Fibroblast of skin of left quadriceps (primary cell): ENCODE measurements at regions not wholly inside any gene's neighbourhood (a gene's known extent, or its start where the extent isn't known, plus 50 kb on each side); places are given as distances from the start of the nearest gene placed in this dataset.

Source experiments
- DNase-seq, 2 experiments: peaks; one replicate each; pipeline ENCODE4 v3.0.0-alpha.2; 2013; ENCODE audit warnings: low read depth in 2 of 2

DNA sequence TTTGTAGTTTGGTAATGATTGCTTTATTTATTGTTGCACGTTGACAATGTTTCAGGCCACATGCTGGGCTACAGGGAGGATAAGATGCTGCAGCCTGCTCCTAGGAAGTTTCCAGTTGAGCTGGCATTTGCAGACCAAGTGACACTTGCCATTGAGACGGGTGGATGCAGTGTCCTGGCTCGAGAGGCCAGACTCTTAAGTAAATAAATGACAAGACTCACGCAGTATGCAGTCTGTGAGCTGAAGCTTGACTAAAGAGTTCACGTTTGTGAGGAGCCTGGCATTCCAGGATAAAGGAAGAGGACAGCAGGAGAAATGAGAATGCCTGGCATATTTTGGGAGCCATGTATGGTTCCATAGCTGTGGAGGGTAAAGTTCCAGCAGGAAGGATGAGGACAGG is 105.8 kb downstream of the BAMBI start:
- no peak for DNase-seq

DNA sequence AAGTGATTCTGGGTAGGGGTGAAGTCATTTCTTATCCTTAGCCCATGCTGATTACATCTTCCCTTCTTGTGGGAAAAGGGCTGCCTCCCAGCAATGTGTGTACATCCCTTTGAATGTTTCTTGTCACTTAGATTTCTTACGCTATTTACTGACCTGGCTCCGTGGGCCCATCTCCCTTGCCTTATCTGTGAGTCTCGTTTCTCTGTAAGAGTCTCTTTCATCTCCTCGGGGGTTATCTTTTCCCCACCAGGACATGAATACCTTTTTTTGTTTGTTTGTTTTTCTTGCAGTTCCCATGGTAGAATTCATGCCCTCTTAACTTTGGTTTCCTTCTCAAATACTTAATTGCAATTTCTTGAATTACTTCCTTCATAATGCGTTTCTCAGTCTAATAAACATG is 107.7 kb downstream of the BAMBI start:
- no peak for DNase-seq

DNA sequence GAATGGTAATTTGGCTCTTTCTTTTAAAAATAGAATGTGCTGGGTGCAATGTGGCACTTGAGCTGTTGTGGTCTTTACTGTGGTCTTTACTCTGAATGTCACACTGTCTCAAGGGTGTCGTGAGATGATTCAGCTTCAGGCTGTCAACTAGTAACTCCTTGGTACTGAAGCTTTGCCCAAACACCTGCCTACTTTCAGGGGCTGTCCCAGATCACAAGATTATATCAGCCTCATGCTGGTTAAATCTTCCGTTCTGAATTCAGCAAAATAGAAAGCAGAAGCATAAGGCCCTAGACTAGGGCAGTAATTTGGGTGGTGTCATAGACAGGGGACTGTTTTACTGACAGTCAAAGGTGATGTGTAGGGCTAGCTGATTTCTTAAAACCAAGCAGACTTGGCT is 110.9 kb downstream of the BAMBI start:
- no peak for DNase-seq

DNA sequence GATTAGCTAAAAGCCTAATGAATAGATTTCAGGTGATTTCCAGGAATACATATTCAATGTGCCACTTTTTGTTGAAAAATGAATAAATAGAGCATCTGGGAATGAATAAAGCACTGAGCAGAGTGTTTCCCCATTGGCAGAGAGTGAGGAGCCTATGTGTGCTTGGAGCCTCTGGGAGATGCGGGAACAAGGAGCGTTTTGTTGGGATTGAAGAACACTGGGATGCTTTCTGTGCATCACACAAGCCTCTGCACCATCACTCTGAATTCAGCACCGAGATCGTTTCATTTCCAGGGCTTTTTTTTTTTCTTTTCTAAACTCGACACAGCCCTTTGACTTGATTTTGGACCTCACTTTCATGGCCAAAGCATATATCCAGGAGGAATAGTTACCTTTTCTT is 111.4 kb downstream of the BAMBI start:
- no peak for DNase-seq

DNA sequence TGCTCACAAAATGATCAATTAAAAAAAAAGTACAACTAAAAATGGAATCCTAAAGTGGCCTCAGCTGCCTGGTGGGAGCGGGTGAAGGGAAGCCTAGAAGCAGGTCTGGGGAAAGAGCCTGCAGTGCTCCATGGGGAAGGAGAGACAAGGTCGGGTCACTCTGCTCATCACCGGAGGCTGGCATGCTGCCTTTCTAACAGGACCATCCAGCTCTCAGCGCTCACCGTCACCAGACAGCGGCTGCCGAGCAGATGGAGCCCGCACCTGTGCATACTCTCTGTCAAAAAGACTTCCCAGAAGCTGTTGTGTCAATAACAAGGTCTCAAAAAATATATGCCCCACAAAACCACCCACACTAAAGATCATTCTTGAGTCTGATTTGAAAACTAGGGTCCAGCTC is 112.8 kb downstream of the BAMBI start:
- DNase-seq, result no peak

DNA sequence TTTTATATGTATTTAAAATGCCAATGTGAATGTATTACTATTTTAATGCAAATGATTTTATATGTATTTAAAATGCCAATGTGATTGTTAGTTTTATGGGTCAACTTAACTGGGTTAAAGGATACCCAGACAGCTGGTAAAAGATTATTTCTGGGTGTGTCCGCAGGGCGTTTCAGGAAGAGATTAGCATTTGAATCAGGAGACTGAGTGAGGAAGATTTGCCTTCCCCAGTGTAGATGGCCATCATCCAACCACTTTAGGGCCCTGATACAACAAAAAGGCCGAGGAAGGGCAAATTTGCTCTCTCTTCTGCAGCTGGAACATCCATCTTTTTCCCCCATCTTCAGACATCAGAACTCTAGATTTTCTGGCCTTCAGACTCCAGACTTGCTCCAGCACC is 116.2 kb downstream of the BAMBI start:
- DNase-seq, result no peak

DNA sequence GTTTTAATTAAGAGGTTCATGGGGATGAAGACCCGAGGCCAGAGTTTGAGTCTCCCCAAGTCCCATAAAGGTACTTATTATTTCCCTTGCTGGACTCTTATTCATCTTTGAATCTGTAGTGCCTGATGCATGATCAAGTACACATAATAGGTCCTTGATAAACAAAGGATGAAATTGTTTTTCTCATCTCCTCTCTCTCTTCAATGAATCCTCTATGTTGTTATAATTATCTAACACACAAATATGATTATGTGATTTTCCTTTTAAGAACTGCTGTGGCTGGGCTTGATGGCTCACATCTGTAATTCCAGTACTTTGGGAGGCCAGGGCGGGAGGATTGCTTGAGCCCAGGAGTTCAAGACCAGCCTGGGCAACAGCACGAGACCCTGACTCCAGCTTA is 117.7 kb downstream of the BAMBI start:
- no peak for DNase-seq

DNA sequence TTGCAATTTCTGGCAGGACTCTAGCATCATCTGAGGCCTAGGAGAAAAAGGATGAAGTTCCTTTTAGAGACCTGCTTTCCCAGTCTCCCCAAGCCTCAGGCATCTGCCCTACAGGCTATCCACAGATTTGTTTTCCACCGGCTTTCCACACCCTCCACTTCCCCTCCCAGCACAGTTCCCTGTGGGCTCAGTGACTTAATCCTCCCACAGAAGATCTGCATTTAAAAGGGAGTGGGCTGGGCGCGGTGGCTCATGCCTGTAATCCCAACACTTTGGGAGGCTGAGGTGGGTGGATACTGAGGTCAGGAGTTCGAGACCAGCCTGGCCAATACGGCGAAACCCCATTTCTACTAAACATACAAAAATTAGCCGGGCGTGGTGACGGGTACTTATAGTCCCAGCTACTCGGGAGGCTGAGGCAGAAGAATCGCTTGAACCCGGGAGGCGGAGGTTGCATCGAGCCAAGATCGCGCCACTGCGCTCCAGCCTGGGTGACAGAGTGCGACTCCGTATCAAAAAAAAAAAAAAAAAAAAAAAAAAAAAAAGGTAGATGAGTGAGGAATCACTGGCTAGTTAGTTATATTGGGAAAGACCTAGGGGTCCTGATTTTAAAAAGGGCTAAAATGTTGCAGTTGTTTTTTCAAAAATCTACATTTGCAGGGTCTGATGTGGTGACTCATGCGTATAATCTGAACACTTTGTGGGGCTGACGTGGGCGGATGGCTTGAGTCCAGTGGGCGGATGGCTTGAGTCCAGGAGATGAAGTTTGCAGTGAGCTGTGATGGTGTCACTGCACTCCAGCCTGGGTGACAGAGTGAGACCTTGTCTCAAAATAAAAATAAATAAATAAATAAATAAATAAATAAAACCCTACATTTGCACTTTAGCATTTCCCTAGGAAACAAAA is 119.5 kb downstream of the BAMBI start:
- no peak for DNase-seq

DNA sequence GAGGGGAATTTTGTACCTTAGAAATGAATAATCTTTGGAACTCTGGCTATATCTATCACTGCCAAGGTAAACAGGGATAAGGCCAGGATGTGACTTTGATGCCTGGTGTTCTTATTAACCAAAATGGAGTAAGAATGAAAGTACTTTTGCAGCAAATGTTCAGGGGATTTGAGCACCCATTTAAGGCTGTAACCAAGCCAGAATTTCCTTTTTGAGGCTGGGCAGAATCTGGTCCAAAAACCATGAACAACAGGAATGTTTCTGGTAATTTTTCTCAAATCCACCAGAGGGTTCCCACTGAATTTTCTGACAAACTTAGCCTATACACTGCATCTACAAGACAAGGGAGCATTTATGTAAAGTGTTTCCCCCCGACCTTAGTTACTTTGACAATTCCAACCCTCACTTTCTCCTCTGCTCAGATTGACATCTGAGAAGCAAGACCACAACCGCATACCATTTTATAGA is 120.6 kb downstream of the BAMBI start:
- no peak for DNase-seq

DNA sequence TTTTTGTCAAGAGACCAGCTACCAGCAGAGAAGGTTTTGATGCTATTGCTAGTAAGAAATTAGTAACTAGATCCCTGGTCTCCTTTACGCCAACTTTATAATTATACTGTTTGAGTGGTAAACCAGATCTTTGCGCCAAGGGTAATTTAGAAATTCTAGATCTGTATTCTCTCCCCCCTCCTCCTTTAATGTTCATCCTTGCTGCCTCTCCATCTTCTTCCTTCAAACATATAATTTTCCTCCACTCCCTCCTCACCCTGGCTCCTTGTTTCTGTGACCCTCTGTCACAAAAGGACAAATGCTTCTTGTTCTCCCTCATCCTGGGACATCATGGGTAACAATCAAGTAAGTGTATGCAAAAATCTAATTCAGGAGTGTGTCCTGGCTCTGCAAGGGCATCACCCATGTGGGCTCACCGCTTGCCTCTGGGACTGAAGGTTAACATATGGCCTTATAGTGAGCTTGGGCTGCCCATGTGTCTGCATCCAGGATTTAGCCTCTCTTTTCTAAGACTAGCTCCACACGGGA is 121.2 kb downstream of the BAMBI start:
- DNase-seq, result no peak

DNA sequence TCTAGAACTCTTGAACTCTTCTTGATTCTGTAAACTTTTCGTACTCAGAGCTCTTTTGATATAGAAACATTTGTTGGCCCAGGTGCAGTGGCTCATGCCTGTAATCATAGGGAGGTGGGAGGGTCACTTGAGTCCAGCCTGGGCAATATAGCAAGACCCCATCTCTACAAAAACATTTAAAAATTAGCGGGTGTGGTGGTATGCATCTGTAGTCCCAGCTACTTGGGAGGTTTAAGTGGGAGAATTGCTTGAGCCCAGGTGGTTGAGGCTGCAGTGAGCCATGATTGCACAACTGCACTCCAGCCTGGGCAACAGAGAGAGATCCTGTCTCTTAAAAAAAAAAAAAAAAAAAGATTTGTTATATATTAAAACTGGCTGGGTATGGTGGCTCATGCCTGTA is 121.6 kb downstream of the BAMBI start:
- DNase-seq, result no peak

DNA sequence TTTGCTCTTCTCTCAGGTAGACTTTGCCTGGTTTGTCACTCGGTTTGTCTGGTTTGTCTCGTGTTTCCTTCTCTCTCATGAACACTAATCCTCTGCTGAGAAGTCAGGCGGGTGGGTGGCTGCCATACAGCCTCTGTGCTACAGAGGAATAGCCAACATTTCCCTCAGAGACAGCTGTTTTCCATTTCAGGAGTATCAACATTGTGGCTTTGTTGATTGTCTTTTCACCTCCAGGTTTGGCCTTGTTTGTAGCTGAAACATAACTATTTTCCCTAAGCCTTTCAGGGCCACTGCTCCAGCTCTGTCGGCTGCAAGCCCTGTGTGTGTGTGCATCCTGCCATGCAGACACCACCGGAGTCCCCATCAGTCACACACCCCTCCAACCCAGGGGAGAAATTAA is 122.8 kb downstream of the BAMBI start:
- DNase-seq, result no peak

DNA sequence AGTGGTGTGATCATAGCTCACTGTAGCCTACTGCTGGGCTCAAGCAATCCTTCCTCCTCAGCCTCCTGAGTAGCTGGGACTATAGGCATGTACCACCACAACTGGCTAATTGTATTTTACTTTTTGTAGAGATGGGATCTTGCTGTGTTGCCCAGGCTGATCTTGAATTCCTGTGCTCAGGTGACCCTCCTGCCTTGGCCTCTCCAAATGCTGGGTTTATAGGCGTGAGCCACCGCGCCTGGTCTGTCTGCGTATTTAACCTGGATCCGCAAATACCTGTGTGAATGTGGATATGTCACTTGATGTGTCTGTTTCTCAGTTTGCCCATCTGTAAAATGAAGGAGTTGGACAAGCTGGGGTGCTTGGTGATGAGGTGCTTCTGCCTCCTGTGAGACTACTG is 123.9 kb downstream of the BAMBI start:
- DNase-seq, result no peak

DNA sequence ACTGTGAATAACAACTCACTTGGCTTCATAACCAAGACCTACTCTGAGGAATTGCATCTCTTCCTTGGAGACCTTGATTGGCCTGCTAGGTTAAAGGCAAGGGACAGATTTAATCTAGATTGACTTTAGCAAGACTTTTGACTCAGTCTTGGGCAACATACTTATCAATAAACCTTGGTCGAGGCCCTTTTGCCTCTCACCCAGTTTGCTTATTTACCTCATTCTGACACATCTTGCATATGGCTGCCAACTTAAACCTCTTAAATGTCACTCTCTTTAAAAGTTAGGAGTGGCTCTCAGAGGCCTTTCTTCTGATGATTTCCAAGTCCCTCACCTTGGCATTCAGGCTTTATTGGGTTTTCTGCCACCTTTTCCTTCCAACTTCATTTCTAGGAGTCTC is 124.5 kb downstream of the BAMBI start:
- DNase-seq, result no peak

DNA sequence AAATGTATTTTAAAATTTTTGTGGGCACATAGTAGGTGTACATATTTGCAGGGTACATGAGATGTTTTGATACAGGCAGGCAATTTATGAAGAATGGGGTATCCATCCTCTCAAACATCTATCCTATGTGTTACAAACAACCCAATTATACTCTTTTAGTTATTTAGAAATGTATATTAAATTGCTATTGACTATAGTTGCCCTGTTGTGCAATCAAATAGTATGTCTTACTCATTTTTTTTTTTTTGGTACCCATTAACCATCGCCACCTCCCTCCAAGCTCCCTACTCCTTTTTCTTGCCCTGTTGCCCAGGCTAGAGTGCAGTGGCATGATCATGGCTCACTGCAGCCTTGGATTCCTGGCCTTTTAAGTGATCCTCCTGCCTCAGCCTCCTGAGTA is 128.1 kb downstream of the BAMBI start:
- DNase-seq, result no peak

DNA sequence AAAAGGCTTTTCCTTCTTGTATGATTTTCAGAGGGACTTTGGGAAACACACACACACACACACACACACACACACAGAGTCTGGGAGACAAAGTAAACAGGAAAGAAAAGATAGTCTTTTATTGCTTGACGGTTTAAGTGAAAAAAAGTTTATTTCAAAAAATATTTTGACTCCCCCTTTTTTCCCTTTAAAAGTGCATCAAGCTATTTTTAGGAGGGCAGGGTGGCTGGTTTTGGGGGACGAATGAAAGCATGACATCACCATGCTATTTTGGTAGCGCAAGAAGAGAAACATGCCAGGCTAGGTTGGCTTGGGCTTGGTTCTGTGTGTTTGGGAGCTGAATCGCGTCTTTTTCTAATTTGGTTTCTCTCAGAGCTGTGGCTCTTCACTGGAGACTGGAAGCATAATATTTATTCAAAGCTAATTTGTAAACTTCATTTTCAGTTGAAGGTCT is 129.2 kb downstream of the BAMBI start:
- no peak for DNase-seq

DNA sequence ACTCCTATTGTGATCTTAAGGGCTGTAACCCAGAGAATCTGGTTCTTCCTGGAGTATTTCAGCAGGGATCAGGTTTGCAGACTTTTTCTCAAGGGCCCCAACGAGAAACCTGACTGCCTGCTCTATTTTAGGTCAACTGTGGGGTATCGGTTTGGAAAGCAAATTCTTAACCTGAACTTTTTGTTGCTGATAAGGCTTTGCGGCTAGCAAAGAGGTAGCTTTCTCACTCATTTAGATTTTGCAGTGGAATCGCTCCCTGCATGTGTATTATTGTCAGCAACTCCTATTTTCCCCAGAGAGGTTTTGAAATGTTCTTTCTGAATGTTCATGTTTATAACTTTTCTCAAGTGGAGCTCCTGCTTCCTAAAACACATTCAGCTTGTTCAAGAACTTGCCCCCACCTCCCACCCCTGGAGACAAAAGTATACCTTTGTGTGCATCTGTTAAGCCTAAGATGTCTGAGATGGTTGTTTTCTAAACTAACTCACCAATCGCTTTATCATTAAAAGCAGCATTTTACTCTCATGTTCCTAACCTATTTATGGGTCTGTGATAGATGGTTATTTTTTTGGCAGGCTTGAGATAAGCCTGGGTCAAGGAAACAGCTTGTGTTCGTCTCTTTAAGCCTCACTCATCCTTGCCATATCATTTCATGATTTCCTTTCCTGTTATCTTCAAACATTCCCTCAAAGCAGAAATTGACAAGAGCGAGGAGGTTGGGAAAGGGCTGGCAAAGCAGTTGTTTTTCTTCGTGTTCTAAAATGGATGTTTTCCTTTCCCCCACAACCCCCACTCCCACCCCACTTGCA is 129.8 kb downstream of the BAMBI start:
- no peak for DNase-seq

DNA sequence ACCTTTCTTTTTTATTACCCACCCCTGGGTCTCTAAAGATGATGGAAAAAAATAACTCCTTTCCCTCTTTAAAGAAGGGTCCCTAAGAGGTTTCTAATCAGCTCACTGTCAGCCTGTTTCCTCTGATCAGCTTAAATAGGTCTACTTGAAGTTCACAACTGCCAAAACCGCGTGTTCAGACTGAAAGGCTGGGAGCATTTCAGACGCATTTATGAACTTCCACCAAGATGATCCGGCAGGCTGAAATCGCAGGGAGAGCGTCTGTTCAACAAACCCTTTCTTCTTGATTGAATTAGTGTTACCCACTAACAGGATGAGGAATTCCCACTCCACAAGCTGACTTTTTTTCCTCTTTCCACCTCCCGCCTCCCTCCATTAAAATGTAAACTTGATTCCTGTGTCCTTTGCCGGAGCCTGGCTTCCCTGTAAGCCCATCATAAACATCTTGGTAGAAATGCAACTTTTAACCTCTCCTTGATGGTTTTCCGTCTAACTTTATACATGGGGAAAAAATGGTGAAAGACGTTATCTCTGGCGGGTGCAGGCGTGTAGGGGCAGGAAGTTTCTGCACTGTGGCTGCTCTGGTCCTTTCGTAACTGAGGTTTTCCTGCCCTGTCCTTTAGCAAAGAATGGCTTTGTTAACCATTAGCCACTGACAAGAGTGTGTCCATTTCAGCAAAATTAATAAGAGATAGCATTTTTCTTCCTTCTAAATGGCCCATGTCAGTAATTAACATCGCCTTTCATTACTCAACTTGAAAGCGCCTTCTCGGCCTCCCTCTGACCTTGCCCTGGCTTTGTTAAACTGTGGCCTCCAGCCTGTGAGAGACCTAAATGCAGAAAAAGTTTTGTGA is 130.7 kb downstream of the BAMBI start:
- DNase-seq, result no peak

DNA sequence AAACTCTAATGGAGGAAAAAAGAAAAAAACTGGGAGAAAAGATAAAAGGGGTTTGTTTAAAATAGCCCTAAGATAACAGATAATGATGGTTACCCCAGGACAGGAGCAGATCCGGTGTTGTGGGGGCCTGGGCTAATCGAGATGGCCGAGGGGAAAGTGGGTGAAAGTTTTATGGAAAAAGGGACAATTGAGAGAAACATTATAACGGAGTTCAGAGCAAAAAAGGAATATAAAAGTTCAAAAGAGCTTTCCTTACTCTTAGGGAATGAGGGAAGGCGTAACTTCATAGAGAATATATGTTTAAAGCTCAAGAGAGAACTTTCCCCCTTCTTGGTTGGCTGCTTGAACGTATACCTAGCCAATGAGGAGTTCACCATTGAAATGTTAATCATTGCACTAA is 131.4 kb downstream of the BAMBI start:
- no peak for DNase-seq

DNA sequence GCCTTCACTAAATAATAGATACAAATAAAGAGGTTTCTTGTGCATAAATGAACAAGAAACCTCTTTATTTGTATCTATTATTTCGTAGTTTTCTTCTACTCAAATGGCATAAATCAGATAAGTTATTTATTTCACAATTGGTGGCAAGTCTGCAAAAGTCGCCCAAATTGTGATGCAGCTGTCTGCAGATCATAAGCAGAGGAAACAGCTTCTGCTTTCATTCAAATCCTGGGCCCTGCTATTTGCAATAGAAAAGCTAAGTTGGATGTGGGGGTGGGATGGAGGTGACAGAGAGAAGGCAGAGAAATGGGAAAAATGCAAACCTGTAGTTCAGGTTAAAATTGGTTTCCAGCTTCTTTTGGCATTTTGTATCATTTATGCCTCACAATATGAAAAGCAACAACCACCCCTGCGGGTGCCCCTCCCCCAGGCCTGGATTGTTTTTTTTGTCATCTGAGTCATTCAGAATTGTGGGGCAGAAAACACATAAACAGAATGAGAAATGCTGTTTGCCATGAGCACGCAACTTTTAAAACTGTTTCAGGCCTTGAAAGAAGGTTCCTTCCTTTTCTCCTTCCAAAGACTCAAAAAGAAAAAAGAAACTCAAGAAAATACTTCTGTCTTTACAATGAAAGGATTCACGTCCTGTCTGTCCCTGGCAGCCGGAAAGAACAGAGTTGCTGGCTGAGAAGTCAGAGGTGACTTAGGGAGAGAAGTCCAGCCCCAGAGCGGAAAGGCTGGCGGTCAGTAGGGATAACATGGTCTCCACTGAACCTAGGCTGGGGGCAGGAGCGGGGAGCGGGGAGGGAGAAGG is 132.9 kb downstream of the BAMBI start:
- no peak for DNase-seq
